HG02763 (cell line): ENCODE measurements at regions not wholly inside any gene's neighbourhood (a gene's known extent, or its start where the extent isn't known, plus 50 kb on each side); places are given as distances from the start of the nearest gene placed in this dataset.

Experiments used
- ATAC-seq: cut with Tn5 transposase; IDR thresholded peaks from one replicate; pipeline ENCODE4 v1.9.1; 2021; ENCODE audit warnings: mild to moderate bottlenecking, moderate library complexity; ENCODE audit not compliant: unreplicated experiment

DNA sequence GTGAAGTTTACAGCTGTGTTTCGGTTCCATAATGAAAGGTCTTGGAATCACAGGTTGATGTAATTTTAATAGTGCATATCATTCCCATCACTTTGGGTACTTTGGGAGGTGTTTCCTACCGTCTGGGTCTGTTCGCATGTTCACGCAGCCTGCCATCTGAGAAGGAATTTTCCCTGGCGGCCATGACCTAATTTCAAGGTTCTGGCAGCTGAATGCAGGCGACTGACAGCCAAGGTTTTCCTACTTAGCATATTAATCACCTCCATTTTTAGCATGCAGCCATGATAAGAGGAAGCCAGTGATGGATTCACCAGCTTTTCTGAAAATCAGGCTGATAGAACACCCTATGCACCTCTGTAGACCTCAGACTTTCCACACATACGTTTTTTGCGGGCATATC lies 319.1 kb upstream of the TMEM229A start:
- no peak for ATAC-seq

DNA sequence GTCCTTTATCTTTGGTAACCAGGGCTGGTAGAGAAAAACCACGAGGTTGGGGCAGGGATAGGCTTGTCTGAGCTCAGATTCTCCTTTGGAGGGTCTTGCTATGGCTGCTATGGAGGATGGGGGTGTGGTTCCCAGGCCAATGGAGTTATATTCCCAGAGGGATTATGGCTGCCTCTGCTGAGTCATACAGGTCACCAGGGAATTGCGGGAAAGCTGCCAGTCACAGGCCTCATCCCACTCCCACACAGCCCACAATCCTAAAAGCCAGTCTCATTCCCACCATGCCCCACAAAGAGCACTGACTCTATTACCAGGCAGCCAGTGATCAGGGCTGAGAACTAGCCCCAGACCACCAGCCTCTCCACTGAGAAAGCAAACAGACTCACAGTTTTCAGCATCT lies 316.6 kb upstream of the TMEM229A start:
- ATAC-seq: no peak

DNA sequence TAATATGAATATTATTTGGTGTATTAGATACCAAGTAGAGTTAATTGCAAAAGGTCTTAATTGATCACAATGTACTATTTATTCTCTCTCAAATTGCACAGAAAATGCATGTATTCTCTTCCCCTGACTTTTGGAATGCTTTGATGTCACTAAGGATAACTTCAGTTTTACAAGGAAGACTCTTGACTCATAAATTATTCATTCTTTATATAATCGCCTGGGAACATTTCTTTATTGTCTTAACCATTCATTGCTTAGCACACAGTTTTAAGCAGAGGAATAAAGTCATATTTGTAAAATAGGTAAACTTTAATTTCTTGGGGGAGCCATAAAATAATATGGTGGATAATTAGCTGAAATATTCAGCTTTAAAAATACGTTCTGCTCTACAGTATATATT lies 306.0 kb upstream of the TMEM229A start:
- no peak for ATAC-seq

DNA sequence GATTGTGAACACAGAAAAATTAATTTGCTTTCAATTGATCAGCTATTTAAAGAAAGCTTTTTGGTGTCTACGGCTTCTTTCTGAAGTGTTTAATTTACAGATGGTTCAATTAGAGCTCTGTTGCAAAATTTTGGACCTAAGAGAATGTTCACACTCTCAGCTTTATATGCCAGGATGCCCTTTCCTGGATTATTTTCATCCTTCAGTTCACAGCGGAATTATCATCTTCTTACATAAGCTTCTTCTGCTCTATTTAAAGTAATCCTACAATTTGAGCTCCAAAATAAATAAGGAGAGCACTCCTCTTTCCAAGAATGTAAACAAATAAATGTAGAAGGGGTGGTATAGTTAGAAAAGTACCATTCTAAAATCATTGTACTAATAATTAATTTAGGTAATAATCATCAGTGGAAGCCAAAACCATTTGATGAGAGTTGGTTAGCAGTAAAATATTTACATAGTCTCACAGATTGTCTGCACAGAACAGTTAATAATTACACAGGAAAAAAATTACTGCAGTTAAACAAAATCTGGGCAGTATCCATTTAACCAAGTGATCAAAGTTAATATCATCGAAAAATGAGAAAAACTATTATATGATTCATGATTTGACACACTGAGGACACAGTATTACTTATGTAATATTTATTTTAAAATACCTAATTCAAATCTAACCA lies 298.0 kb upstream of the TMEM229A start:
- no peak for ATAC-seq

DNA sequence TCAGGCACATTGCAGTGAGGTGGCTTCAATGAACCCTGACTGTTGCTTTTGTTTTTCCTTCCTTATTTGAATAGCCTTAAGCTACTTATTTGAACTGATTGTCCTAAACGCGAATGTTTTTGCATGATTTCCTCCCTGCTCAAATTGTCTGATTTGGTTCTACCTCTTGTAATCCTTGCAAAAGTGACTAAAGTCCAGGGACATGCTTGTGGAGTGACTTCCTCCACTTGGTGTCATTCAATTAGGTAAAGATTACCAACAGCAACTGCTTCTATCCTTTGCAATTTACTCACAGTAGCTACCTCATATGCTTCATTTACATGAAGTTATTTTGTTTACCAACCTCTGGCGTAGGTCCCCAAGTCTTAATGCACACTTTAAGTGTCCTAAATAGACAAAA lies 295.9 kb upstream of the TMEM229A start:
- ATAC-seq: no peak

DNA sequence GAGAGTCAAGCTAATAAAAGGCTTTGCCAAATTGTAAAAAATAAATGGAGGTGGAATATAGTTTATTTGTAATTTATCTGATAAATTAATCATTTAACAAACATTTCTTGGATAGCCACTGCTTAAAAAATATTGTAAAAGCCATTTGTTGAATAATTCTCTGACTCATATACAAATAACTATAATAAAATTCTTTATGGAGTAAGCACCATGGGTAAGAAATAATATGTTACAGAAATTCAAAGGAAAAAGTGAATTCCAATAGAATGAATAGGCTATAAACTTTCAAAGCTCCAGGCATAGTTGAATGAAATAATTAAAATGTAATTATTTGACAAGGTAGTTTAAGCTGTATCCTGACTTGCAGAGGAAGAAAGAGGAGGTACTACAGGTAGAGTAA lies 291.4 kb upstream of the TMEM229A start:
- ATAC-seq: no peak

DNA sequence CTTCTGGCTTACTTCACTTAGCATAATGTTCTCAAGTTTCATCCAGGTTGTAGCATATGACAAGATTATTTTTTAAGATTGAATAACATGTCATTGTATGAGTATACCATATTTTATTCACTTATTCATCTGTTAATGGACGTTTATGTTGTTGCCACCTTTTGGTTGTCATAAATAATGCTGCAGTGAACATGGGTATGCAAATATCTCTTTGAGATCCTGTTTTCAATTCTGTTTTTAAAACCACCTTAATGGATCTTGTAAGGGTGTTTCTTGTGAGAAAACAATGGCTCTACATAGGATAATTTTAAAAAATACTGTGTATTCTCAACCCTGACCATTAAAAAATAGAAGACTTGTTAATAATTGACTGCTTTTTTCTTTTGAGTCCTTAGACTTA lies 290.7 kb upstream of the TMEM229A start:
- no peak for ATAC-seq

DNA sequence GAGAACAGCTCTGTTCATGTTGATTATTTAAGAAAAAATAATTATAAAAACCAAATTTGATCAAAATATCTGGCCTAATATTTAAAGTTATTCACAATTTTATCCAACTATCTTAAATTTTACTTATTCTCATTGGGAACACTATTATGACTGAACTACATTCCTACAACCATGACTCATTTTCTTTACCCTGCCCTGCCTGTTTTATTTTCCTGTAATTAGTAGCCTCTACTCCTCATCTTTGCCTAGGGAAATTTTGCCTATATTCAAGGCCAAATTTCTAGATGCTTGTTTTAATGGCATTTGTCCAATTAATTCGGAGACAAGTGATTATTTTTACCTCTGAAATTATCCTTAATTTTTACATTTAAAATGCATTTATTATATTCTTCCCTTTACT lies 289.7 kb upstream of the TMEM229A start:
- ATAC-seq: no peak

DNA sequence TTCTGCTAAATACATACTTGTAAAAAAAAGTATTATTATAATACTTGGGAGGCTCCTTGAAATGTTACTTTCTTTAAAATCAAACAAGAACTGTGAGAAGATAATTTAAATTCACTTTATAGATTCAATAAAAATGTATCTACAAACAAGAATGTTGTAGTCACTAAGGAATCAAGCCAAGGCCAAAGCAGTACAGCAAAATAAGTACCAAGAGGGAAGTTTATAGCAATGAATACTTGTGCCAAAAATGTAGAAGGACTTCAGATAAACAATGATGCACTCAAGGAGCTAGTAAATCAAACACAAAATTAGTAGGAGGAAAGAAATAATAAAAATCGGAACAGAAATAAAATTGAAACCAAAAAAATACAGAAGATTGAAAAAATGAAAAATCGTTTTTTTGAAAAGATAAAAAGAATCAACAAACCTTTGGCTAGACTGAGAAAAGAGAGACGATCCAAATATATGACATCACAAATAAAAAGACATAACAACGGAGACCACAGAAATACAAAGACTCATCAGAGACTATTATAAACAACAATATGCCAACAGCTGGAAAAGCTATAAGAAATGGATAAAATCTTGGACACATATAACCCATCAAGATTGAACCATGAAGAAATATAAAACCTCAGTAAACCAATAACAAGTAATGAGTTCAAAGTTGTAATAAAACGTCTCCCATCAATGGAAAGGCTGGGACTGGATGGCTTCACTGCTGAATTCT lies 286.0 kb upstream of the TMEM229A start:
- ATAC-seq: no peak

DNA sequence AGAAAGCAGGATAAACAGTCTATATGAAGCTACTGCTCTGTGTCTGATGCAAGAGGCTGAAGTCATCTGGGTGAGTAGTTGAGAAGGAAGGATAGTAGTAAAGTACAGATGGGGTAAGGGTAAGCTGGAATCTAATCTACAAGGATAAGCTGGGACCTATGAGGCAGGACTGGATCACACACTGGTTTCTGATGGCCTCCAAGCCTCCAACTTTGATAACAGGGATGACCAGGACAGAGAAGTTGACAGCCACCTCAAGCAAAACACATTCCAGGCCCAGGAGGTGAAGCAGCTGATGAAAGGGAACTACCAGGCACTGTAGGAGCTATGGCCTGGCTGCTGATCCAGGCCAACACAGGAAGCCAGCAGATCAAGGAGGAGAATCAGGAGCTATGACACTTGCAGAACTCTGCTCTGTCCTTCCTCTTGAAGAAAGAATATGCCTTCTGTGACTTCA lies 278.1 kb upstream of the TMEM229A start:
- no peak for ATAC-seq

DNA sequence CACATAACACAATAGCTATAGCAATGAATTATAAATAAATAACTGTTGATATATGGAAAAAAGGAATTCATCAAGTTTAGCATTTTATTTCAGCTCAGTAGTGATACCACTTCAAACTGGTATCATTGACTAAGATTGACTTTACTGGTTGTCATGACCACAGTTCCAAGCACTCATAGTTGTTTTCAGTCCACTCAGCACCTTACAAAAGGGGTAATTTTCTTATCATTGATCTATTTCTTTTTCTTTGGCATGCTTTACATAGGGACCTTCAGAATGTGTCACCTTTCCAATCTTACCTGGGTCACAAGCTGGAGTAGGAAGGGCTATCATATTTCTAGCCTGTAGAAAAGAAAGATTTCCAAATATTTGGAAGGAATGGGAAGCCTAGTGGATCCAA lies 275.5 kb upstream of the TMEM229A start:
- ATAC-seq: no peak

DNA sequence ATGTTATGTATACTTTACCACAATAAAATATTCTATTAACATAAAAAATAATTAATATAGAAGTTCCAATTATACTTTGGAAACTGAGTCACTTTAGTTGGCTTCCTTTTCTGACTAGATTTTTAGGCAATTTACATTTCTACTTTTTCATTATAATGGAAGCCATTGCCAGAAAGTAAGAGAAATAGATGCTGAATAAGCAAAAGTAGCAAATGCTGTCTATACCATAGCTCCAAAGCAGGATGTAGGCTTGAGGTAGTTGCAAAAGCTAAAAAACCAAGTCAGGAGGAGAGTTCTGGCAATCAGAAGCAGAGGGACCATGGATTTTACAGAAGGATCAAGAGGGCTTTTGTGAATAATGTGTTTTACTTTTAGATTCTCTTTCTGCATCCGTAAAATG lies 262.4 kb upstream of the TMEM229A start:
- no peak for ATAC-seq

DNA sequence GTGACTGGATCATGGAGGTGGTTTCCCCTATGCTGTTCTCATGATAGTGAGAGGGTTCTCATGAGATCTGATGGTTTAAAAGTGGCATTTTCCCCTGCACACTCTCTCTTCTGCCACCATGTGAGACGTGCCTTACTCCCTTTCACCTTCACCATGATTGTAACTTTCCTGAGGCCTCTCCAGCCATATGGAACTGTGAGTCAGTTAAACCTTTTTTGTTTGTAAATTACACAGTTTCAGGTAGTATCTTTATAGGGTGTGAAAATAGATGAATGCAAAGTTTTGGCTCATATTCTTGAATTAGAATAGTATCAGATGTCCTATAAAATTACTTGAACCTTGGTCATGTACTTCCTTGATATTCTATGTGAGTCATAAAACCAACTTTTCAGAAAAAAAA lies 252.1 kb upstream of the TMEM229A start:
- no peak for ATAC-seq

DNA sequence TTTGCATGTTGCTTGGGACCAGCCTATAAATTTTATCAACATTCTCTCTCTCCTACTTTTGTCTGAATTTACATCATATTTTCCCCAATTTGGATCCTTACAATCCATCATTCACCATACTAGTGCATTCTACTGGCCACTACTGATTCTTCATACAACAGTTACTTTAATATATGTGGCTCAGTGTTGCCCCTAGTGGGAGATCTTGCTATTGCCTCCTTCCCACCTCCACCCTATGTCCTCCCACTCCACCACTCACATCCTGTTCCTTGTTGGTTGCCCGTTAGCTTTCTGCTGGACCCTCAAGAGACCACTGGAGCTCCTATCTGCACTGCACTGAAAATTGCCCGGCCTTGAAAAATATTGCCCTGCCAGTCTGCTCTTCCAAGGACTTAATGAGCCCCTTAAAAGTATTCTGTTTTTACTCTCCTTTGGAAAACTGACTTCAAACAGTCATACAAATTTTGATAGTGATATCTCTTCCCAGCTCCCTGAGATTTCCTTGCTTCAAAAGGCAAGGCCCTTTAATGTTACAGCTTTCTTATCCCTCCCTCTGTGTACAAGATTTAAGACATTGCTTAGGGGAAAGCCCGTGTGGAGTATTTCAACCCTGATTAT lies 243.2 kb upstream of the TMEM229A start:
- peak; percentile 95 for ATAC-seq

DNA sequence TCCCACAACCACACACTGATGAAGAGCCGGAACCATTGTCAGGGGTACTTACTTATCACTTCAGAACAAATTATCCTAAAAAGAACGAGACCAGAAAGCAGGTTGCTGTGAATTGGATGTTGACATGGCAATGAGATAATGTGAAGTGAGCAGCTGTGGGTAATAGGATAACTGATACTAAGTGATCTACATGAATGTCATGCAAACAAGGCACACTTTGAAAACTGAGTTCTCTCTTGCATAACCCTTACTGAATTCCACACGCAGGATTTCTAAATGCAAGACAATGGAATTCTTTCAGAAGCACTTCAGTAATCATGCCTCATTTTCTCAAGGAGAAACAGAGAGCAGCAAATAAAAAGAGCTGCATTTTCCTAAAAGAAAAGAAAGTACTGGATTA lies 242.5 kb upstream of the TMEM229A start:
- no peak for ATAC-seq

DNA sequence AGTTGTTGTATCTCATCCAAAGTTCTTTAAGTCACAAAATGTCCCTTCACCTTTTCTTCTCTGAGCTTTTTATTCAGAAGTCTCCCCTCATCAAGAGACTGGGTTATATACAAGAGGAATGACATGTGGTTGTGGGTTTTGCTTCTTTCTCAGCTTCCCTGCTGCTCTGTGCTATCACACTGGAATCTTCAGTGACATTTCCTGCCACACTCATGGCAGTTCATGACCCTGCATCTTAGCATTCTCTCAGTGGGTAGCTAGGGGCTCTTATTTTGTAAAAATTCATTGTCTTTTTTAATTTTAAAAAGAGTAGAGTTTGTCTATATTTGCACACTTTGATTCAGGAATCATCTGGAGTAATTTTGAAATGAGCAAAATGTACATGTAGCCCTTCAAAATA lies 236.9 kb upstream of the TMEM229A start:
- no peak for ATAC-seq

DNA sequence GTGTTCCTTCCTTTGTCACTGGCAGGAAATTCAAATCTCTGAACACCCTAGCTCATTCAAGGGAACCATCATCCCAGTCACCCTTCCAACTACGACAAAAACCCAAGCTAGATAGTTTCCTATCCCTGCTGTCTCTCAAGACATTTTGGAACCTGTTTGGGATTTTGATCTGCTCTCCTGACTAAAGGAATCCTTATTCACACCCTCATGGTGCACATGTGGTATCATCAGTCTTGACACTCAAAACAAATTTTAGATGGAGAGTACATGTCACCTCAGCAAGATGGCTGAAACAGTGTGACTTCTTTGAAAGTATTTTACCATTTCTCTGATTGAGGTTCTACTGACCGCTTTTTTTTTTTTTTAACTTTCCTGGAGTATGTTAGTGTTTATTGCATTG lies 234.3 kb upstream of the TMEM229A start:
- ATAC-seq: no peak

DNA sequence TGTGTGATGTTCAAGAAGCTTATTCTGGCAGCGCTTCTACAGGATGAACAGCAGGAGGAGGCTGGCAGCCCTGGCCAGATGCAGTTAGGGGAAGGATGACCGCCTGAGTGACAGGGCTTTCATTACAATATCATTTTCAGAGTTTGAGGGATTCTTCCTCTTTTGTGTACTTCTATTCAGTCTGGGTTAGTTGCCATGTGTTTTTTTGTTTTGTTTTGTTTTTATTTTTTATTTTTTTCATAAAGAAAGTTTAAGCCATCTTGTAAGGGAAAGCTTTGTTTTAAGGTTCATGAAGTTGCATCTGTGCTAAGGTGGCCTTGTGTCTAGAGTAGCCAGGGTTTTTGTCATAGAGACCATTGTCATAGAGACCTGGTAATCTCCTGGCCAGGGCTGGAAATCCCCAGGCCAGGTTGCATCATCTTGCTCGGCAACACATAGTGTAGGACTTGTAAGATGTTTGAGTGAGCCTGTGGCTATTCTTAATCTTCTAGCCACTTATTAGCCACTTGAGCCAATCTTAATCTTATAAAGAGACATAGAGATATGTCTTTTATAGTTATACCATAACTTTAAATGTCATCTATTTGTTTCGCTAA lies 230.5 kb upstream of the TMEM229A start:
- ATAC-seq: peak; percentile 96

DNA sequence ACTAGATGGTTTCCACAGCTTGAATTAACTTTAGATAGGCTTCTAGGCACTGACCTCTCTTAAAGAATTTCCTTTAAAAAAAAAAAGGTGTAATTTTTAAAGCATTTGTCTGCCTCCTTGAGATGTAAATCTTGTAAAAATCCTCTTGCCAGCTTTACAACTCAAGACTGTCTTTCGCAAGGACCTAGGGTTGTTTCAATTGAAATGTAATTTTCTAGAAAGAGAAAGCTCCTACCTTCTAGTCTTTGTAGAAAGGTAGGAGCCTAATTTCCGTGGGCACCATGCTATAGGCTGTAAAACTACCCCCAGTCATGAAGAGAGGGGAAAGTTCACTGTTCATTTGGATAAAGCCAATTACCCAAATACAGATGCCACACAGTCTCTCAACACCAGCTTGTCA lies 228.8 kb upstream of the TMEM229A start:
- no peak for ATAC-seq

DNA sequence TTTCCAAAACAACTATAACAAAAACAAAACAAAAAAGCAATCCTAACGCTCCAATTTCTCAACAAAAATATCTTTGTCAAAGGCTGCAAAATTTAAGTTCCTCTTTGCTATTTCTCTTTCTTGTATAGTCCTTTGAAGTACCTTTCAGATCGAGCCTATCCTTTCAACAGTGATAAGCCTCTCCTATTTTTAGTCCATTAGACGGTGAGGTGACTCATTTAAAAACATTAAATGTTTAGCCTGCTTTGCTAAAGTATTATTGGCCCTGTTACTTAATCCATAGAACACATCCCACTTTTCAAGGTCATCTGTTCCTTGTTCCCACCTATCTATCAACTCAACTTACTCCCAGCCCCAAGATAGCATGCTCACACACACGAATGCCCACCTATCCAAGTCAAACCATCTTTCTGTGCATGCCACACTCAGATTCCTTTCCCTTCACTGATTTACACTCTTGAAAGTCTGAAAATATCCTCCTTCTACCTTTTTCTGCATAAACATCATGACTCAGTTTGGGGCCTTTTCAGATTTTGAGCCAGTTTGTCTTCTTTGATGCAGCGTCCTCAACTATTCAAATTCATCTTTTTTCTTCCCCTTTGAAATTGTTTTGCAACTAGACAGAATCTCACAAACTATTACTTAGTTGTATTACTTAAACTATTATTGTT lies 224.9 kb upstream of the TMEM229A start:
- ATAC-seq: no peak

DNA sequence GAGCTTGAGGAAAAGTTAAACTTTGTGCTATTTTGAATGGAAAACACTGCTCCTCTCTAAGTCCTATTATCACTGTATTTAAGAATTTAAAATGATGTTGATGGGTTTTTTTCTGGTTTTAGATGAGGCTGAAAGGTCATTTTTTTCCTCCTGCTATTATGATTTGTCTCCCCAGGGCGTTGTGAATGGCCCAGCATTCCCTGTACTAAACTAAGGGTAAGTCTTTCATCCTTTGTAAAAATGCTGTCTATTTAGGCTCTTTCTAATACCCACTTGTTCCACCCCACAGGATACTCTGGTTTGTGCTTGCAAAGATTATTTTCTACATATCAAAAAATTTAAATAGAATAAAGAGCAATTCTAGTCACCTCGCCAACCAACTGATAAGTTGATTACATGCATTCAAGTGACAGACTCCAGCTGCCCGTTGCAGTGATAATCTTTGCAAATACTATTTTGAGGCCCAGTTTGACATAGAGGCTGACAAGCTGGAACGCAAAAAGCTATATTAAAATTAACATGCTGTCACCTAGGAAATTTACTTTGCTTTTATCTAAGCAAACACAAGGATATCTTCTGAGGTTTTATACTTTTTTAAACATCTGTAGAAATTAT lies 222.3 kb upstream of the TMEM229A start:
- no peak for ATAC-seq
